Spleen (tissue), 11 donors: ENCODE measurements at regions not wholly inside any gene's neighbourhood (a gene's known extent, or its start where the extent isn't known, plus 50 kb on each side); places are given as distances from the start of the nearest gene placed in this dataset.

ENCODE experiments used
- DNase-seq: peaks from one replicate; pipeline ENCODE4 v3.0.0-alpha.2; 2020
- H3K27ac ChIP-seq, 8 donors: fragments of 200-600 bp; sonication (generic) in 7 of 8; 1 replicate in 4 of 8; 2 replicates in 4 of 8; pipeline versions ENCODE4 v1.5.0 to v1.8.0; 2016 to 2021; ENCODE audit warnings: inconsistent platforms in 4 of 8, mild to moderate bottlenecking in 4 of 8, moderate library complexity in 1 of 8
- H3K27me3 ChIP-seq, 7 donors: fragments of 200-600 bp; sonication (generic) in 6 of 7; replicated peaks in 1 of 7; 1 replicate in 4 of 7; 2 replicates in 3 of 7; pipeline versions ENCODE4 v1.5.0 to v1.8.0; 2016 to 2021; ENCODE audit warnings: inconsistent platforms in 3 of 7, mild to moderate bottlenecking in 1 of 7
- H3K36me3 ChIP-seq, 6 donors: fragments of 200-600 bp; sonication (generic) in 5 of 6; 1 replicate in 4 of 6; 2 replicates in 2 of 6; pipeline versions ENCODE4 v1.5.0 to v1.8.0; 2016 to 2021; ENCODE audit warnings: inconsistent platforms in 2 of 6
- H3K4me1 ChIP-seq, 6 donors: fragments of 200-600 bp; sonication (generic) in 5 of 6; 1 replicate in 3 of 6; 2 replicates in 3 of 6; pipeline versions ENCODE4 v1.5.0 to v1.8.0; 2016 to 2021; ENCODE audit warnings: inconsistent platforms in 3 of 6
- H3K4me3 ChIP-seq, 8 donors: fragments of 200-600 bp; sonication (generic) in 7 of 8; 1 replicate in 4 of 8; 2 replicates in 4 of 8; pipeline versions ENCODE4 v1.5.0 to v1.8.0; 2016 to 2021; ENCODE audit warnings: inconsistent platforms in 4 of 8, mild to moderate bottlenecking in 4 of 8, moderate library complexity in 2 of 8
- H3K9me3 ChIP-seq, 8 donors: fragments of 200-600 bp; sonication (generic) in 7 of 8; 1 replicate in 4 of 8; 2 replicates in 4 of 8; pipeline versions ENCODE4 v1.5.0 to v1.8.0; 2016 to 2021; ENCODE audit warnings: inconsistent platforms in 4 of 8
- CTCF ChIP-seq, 11 experiments: fragments of 200-600 bp in 7 of 11; fragments of 450-650 bp in 4 of 11; sonication (generic) in 4 of 11; IDR thresholded peaks in 8 of 11; conservative IDR thresholded peaks in 3 of 11; 1 replicate in 7 of 11; 2 replicates in 4 of 11; pipeline versions ENCODE4 v1.4.0 to v1.8.0; 2016 to 2021; ENCODE audit warnings: antibody characterized with exemption in 11 of 11, inconsistent platforms in 4 of 11, mild to moderate bottlenecking in 1 of 11
- POLR2A ChIP-seq, 3 donors: fragments of 450-650 bp; IDR thresholded peaks; one replicate each; pipeline ENCODE4 v1.5.1; 2017; ENCODE audit warnings: antibody characterized with exemption in 3 of 3, mild to moderate bottlenecking in 1 of 3
- POLR2AphosphoS5 ChIP-seq, 3 donors: sonication (generic); formaldehyde crosslinking; IDR thresholded peaks; one replicate each; pipeline ENCODE4 v1.5.1; 2017; ENCODE audit warnings: antibody characterized with exemption in 3 of 3
- WGBS, 5 donors: extraction: QIAGEN DNeasy Blood & Tissue Kit in 3 of 5; methylation state at CpG; one replicate each; pipeline versions ENCODE4 v1.1.5 to v1.1.7; 2013 to 2018; 5-methylcytosine and 5-hydroxymethylcytosine counted together
- intact Hi-C: fragments of 100-400 bp; cut with DNase I; formaldehyde crosslinking; loops from one replicate; pipeline ENCODE4 v1.15.0; 2023; ENCODE audit warnings: low total_unique reads
- donor health status: healthy with polysubstance abuse.
- donor health status: DM: no; HTN: no; CAD: no; lungs with moderate emphysema.
- donor health status: DM: no; HTN: no; CAD: no.
- donor health status: Bipolar disorder and iron deficiency.
- donor health status: healthy.
- donor health status: DM: no; HTN: no; CAD: no.
- donor health status: DM: yes; HTN: yes; CAD: no.

GRCh38 chr6:15027472-15027871 is 218.4 kb upstream of the JARID2 start:
- TF ChIP-seq POLR2AphosphoS5 (IDR thresholded peaks at IDR 0.05), result no peak
- peaks cover 0 to 5% (median 0%) of the 10 kb centered on the region in 6 donors for H3K4me1 ChIP-seq
- no peak for DNase-seq
- H3K9me3 ChIP-seq, result peaks cover 0 to 9% (median 0%) of the 10 kb centered on the region in 8 donors
- no peak overlapping the region for H3K4me3 ChIP-seq
- H3K27me3 ChIP-seq, result no peaks in the 10 kb centered on the region
- 84 to 100% (median 95%) methylated on average over 2 of the region's 2 CpGs for WGBS, 5 donors
- H3K27ac ChIP-seq, result no peak overlapping the region
- no peaks in the 10 kb centered on the region for H3K36me3 ChIP-seq
- intact Hi-C loops, result no loop called here

- no peak overlapping the region for H3K27ac ChIP-seq
- DNase-seq, result no peak
- no peak overlapping the region for H3K4me3 ChIP-seq
- H3K9me3 ChIP-seq, result peaks cover 0 to 9% (median 0%) of the 10 kb centered on the region in 8 donors
- peaks cover 0 to 5% (median 0%) of the 10 kb centered on the region in 6 donors for H3K4me1 ChIP-seq
- no peaks in the 10 kb centered on the region for H3K27me3 ChIP-seq
- 57 to 75% (median 66%) methylated on average over 2 of the region's 2 CpGs for WGBS, 5 donors
- intact Hi-C loops, result no loop called here
- H3K36me3 ChIP-seq, result no peaks in the 10 kb centered on the region
- TF ChIP-seq POLR2A (IDR thresholded peaks at IDR 0.05) (no peak), POLR2AphosphoS5 (IDR thresholded peaks at IDR 0.05) (no peak), CTCF (IDR thresholded peaks at IDR 0.05 in 8 of 11, conservative IDR thresholded peaks at IDR 0.05 in 3 of 11) (no peak)
Observed at GRCh38 chr6:15032015-15032414, 213.9 kb upstream of the JARID2 start.

DNA sequence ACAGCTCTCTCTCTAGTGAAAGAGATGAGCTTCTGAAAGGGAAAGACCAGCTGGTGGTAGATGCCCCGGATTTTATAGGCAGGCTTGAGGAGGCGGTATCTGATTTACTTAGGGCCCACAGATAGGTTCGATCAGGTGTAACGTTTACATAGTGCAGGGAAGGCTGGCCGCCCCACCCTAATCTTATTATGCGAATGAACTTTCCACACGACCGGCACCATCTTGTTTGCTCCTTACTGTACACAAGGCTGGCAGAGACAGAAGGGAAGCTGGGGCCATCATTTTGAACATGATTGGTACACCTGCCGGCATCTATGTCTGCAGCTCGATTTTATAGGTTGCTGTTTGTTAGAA is 212.0 kb upstream of the JARID2 start:
- peaks cover 0 to 9% (median 0%) of the 10 kb centered on the region in 8 donors for H3K9me3 ChIP-seq
- no peak overlapping the region for H3K27ac ChIP-seq
- H3K4me3 ChIP-seq, result no peak overlapping the region
- WGBS, 5 donors, result 70 to 89% (median 76%) methylated on average over 10 of the region's 10 CpGs
- no peak for TF ChIP-seq POLR2AphosphoS5 (IDR thresholded peaks at IDR 0.05)
- no peaks in the 10 kb centered on the region for H3K27me3 ChIP-seq
- no peaks in the 10 kb centered on the region for H3K36me3 ChIP-seq
- DNase-seq, result no peak
- intact Hi-C loops, result no loop called here
- peaks cover 0 to 11% (median under 1%) of the 10 kb centered on the region in 6 donors for H3K4me1 ChIP-seq

GRCh38 chr6:15036690-15037245 is 209.1 kb upstream of the JARID2 start:
- no peak for DNase-seq
- Histone ChIP-seq H3K9me3 (no peaks in the 10 kb centered on the region), H3K27me3 (no peaks in the 10 kb centered on the region), H3K36me3 (no peaks in the 10 kb centered on the region), H3K27ac (no peak overlapping the region), H3K4me3 (no peak overlapping the region), H3K4me1 (peaks cover 0 to 18% (median 3%) of the 10 kb centered on the region in 6 donors)
- intact Hi-C loops, result no loop called here
- TF ChIP-seq CTCF (IDR thresholded peaks at IDR 0.05 in 8 of 11, conservative IDR thresholded peaks at IDR 0.05 in 3 of 11) (no peak), POLR2AphosphoS5 (IDR thresholded peaks at IDR 0.05) (no peak), POLR2A (IDR thresholded peaks at IDR 0.05) (no peak)
- 63 to 82% (median 77%) methylated on average over 10 of the region's 10 CpGs for WGBS, 5 donors

- Histone ChIP-seq H3K9me3 (no peaks in the 10 kb centered on the region), H3K4me1 (peaks cover 0 to 18% (median 3%) of the 10 kb centered on the region in 6 donors), H3K27me3 (no peaks in the 10 kb centered on the region), H3K36me3 (no peaks in the 10 kb centered on the region), H3K4me3 (no peak overlapping the region), H3K27ac (no peak overlapping the region)
- intact Hi-C loops, result no loop called here
- DNase-seq, result no peak
- 83 to 95% (median 90%) methylated on average over 5 of the region's 5 CpGs for WGBS, 5 donors
- TF ChIP-seq CTCF (IDR thresholded peaks at IDR 0.05 in 8 of 11, conservative IDR thresholded peaks at IDR 0.05 in 3 of 11), result no peak
- no peak for TF ChIP-seq POLR2AphosphoS5 (IDR thresholded peaks at IDR 0.05)
- no peak for TF ChIP-seq POLR2A (IDR thresholded peaks at IDR 0.05)
Observed at GRCh38 chr6:15037253-15037652, 208.6 kb upstream of the JARID2 start.
